Breast epithelium (tissue), 3 donors: ENCODE measurements at regions not wholly inside any gene's neighbourhood (a gene's known extent, or its start where the extent isn't known, plus 50 kb on each side); places are given as distances from the start of the nearest gene placed in this dataset.

Source experiments
- CTCF ChIP-seq, 3 donors: fragments of 450-650 bp; IDR thresholded peaks; one replicate each; pipeline ENCODE4 v1.5.1; 2016 to 2017; ENCODE audit warnings: antibody characterized with exemption in 3 of 3, mild to moderate bottlenecking in 3 of 3, moderate library complexity in 3 of 3
- POLR2A ChIP-seq: fragments of 450-650 bp; IDR thresholded peaks from one replicate; pipeline ENCODE4 v1.6.1; 2016; ENCODE audit warnings: antibody characterized with exemption, mild to moderate bottlenecking, moderate library complexity
- POLR2AphosphoS5 ChIP-seq, 3 donors: sonication (generic); formaldehyde crosslinking; IDR thresholded peaks; one replicate each; pipeline ENCODE4 v1.6.1; 2017; ENCODE audit warnings: antibody characterized with exemption in 3 of 3

GRCh38 chr14:42499137-42499536 lies 892.5 kb downstream of the LRFN5 start:
- TF ChIP-seq POLR2A (no peak), CTCF (IDR thresholded peaks at IDR 0.05) (no peak), POLR2AphosphoS5 (IDR thresholded peaks at IDR 0.05) (no peak)
